Mammary epithelial cell (primary cell): ENCODE measurements at regions not wholly inside any gene's neighbourhood (a gene's known extent, or its start where the extent isn't known, plus 50 kb on each side); places are given as distances from the start of the nearest gene placed in this dataset.

Experiments
- CTCF ChIP-seq, 2 donors: IDR thresholded peaks in 1 of 2; conservative IDR thresholded peaks in 1 of 2; 2 replicates each; pipeline ENCODE4 v1.5.1; 2011 to 2012; ENCODE audit warnings: inconsistent platforms in 2 of 2, low read length in 2 of 2, mild to moderate bottlenecking in 2 of 2, control low read depth in 1 of 2, low read depth in 1 of 2; ENCODE audit not compliant: insufficient read depth in 1 of 2; ENCODE audit errors: extremely low read depth in 1 of 2
- EZH2 ChIP-seq: IDR thresholded peaks from 2 replicates; pipeline ENCODE4 v1.6.1; 2012; ENCODE audit warnings: low read length, inconsistent platforms, borderline replicate concordance

- TF ChIP-seq CTCF (conservative IDR thresholded peaks at IDR 0.05 in 1 of 2, IDR thresholded peaks at IDR 0.05 in 1 of 2; ENCODE audit: extremely low read depth in 1 of 2, insufficient read depth in 1 of 2, low read depth in 1 of 2, low read length in 2 of 2) (no peak), EZH2 (no peak)
These were observed 404.9 kb upstream of the MMS22L start for GRCh38 chr6:97687916-97688315.
